Hematopoietic multipotent progenitor cell treated with erythropoietin and hydrocortisone succinate and interleukin-3 and kit ligand, for 17 days (in vitro differentiated cells): ENCODE measurements at regions not wholly inside any gene's neighbourhood (a gene's known extent, or its start where the extent isn't known, plus 50 kb on each side); places are given as distances from the start of the nearest gene placed in this dataset.
"Not testable (repeated sequence)": the region's sequence is repeated elsewhere in the genome, so short reads cannot be mapped to it uniquely, and the experiment has no call there.

Source experiments
- DNase-seq: peaks from one replicate; pipeline ENCODE4 v3.0.0-alpha.2; 2015; ENCODE audit warnings: low spot score

GRCh38 chr10:52479567-52479966 lies 165.5 kb downstream of the DKK1 start:
- DNase-seq = no peak

- DNase-seq = no peak
Measured at GRCh38 chr10:52481986-52482555, 168.0 kb downstream of the DKK1 start.

GRCh38 chr10:52483587-52483986 lies 169.5 kb downstream of the DKK1 start:
- DNase-seq = no peak

GRCh38 chr10:52484206-52485065 lies 170.4 kb downstream of the DKK1 start:
- no peak for DNase-seq

GRCh38 chr10:52485462-52485861 lies 171.4 kb downstream of the DKK1 start:
- no peak for DNase-seq

GRCh38 chr10:52486840-52487611 lies 172.9 kb downstream of the DKK1 start:
- no peak for DNase-seq

- DNase-seq = no peak
Measured at GRCh38 chr10:52488606-52489485, 174.8 kb downstream of the DKK1 start.

GRCh38 chr10:52491246-52491995 lies 177.3 kb downstream of the DKK1 start:
- DNase-seq = no peak

GRCh38 chr10:52499281-52499680 lies 185.2 kb downstream of the DKK1 start:
- no peak for DNase-seq

- DNase-seq = no peak
Measured at GRCh38 chr10:52500476-52500875, 186.4 kb downstream of the DKK1 start.

- no peak for DNase-seq
Measured at GRCh38 chr10:52502237-52502636, 188.2 kb downstream of the DKK1 start.

GRCh38 chr10:52505341-52505740 lies 191.3 kb downstream of the DKK1 start:
- DNase-seq = not testable (repeated sequence)

- DNase-seq = no peak
Measured at GRCh38 chr10:52514481-52514880, 200.4 kb downstream of the DKK1 start.

- DNase-seq = no peak
Measured at GRCh38 chr10:52517012-52517411, 202.9 kb downstream of the DKK1 start.

GRCh38 chr10:52523696-52524095 lies 209.6 kb downstream of the DKK1 start:
- DNase-seq = no peak

- no peak for DNase-seq
Measured at GRCh38 chr10:52525761-52526160, 211.7 kb downstream of the DKK1 start.

GRCh38 chr10:52526251-52526823 lies 212.3 kb downstream of the DKK1 start:
- DNase-seq = no peak

GRCh38 chr10:52532650-52533290 lies 218.7 kb downstream of the DKK1 start:
- no peak for DNase-seq

- DNase-seq = no peak
Measured at GRCh38 chr10:52533986-52534385, 219.9 kb downstream of the DKK1 start.

GRCh38 chr10:52539463-52539862 lies 225.4 kb downstream of the DKK1 start:
- no peak for DNase-seq
